Ovary (tissue), 7 donors: ENCODE measurements at regions not wholly inside any gene's neighbourhood (a gene's known extent, or its start where the extent isn't known, plus 50 kb on each side); places are given as distances from the start of the nearest gene placed in this dataset.

ENCODE experiments used
- DNase-seq, 5 donors: peaks; one replicate each; pipeline ENCODE4 v3.0.0-alpha.2; 2019 to 2020
- H3K27ac ChIP-seq, 2 donors: fragments of 200-600 bp; one replicate each; pipeline versions ENCODE4 v1.5.1 to v1.8.0; 2019 to 2022
- H3K27me3 ChIP-seq: fragments of 200-600 bp; one replicate; pipeline ENCODE4 v1.8.0; 2022
- H3K36me3 ChIP-seq: fragments of 200-600 bp; sonication (generic); one replicate; pipeline ENCODE4 v1.5.1; 2019
- H3K4me1 ChIP-seq: one replicate; pipeline ENCODE4 v1.8.1; 2013; ENCODE audit warnings: mild to moderate bottlenecking, moderate library complexity; ENCODE audit not compliant: insufficient read depth
- H3K4me3 ChIP-seq: fragments of 200-600 bp; sonication (generic); one replicate; pipeline ENCODE4 v1.5.1; 2017
- H3K9me3 ChIP-seq, 2 donors: fragments of 200-600 bp in 1 of 2; sonication (generic) in 1 of 2; one replicate each; pipeline versions ENCODE4 v1.5.1 to v1.8.1; 2013 to 2019; ENCODE audit warnings: mild to moderate bottlenecking in 1 of 2, moderate library complexity in 1 of 2
- EP300 ChIP-seq: sonication (generic); formaldehyde crosslinking; IDR thresholded peaks from one replicate; pipeline ENCODE4 v1.6.1; 2017; ENCODE audit warnings: antibody characterized with exemption
- POLR2A ChIP-seq: fragments of 450-650 bp; IDR thresholded peaks from one replicate; pipeline ENCODE4 v1.6.1; 2017; ENCODE audit warnings: antibody characterized with exemption, mild to moderate bottlenecking, moderate library complexity
- WGBS, 3 donors: extraction: QIAGEN DNeasy Blood & Tissue Kit in 1 of 3; methylation state at CpG; one replicate each; pipeline versions ENCODE4 v1.1.5 to v1.1.7; 2013 to 2017; 5-methylcytosine and 5-hydroxymethylcytosine counted together
- intact Hi-C, 4 donors: fragments of 100-400 bp; cut with DNase I; formaldehyde crosslinking; loops; one replicate each; pipeline versions ENCODE4 v1.11.0 to v1.15.1; 2022 to 2023
- TF ChIP-seq, protein P1 (sequence below), 3 donors: fragments of 450-650 bp in 2 of 3; fragments of 200-600 bp in 1 of 3; IDR thresholded peaks; one replicate each; pipeline versions ENCODE4 v1.5.1 to v1.8.0; 2016 to 2022; ENCODE audit warnings: antibody characterized with exemption in 3 of 3, mild to moderate bottlenecking in 1 of 3
- donor health status: DM: no; HTN: no; CAD: no; lungs with moderate emphysema.
- donor health status: DM: no; HTN: no; CAD: no.
- donor health status: Bipolar disorder and iron deficiency.
- donor health status: DM: no; HTN: no; CAD: no.
- donor health status: DM: yes; HTN: yes; CAD: no.

DNA sequence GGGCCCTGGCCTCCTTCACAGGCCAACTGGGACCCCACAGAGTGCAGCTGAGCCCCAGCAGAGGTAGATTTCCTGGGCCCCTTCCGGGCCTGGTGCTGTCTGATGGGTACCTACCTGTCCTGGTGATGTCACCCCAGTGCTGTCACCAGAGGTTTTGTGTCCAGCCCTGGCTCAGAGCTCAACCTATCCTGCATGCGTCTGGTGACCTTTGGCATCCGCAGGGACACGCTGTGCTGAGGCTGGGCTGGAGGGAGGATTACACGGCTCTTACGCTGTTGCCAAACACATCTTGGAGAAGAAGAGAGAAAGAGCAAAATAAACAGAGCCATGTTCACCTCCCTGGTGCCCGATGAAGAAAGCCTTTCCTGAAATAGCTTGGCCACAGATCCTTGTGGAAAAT lies 70.6 kb upstream of the MED9 start:
- H3K27me3 ChIP-seq, result no peaks in the 10 kb centered on the region
- DNase-seq, result no peak
- WGBS, 3 donors, result 62 to 68% (median 67%) methylated on average over 7 of the region's 7 CpGs
- no peaks in the 10 kb centered on the region for H3K36me3 ChIP-seq
- intact Hi-C loops, result no loop called here
- H3K4me3 ChIP-seq, result no peak overlapping the region
- H3K27ac ChIP-seq, result no peak overlapping the region
- no peaks in the 10 kb centered on the region for H3K4me1 ChIP-seq
- TF ChIP-seq EP300, result no peak
- TF ChIP-seq, protein P1, sequence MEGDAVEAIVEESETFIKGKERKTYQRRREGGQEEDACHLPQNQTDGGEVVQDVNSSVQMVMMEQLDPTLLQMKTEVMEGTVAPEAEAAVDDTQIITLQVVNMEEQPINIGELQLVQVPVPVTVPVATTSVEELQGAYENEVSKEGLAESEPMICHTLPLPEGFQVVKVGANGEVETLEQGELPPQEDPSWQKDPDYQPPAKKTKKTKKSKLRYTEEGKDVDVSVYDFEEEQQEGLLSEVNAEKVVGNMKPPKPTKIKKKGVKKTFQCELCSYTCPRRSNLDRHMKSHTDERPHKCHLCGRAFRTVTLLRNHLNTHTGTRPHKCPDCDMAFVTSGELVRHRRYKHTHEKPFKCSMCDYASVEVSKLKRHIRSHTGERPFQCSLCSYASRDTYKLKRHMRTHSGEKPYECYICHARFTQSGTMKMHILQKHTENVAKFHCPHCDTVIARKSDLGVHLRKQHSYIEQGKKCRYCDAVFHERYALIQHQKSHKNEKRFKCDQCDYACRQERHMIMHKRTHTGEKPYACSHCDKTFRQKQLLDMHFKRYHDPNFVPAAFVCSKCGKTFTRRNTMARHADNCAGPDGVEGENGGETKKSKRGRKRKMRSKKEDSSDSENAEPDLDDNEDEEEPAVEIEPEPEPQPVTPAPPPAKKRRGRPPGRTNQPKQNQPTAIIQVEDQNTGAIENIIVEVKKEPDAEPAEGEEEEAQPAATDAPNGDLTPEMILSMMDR (IDR thresholded peaks at IDR 0.05), result no peak
- no peak for TF ChIP-seq POLR2A
- H3K9me3 ChIP-seq, result no peaks in the 10 kb centered on the region

DNA sequence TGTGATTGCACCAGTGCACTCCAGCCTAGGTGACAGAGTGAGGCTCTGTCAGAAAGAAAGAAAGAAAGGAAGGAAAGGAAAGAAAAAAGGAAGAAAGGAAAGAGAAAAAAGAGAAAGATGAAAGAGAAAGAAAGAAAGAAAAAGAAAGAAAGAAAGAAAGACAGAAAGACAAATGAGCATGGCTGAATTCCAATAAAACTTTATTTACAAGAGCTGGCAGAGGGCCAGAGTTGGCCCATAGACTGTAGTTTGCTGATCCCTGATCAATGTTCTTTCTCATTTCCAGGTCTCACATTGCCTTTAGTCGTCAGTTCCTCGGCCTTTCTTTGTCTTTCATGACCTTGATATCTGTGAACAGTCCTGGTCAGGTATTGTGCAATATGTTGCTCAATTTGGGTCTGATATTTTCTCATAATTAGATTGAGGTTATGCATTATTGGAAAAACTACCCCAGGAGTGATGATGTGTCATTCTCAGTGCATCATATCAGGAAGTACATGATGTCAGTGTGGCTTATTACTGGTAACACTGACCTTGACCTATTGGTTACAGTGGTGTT lies 68.5 kb upstream of the MED9 start:
- no peak for DNase-seq
- Histone ChIP-seq H3K4me1 (no peaks in the 10 kb centered on the region), H3K9me3 (no peaks in the 10 kb centered on the region), H3K4me3 (no peak overlapping the region), H3K27ac (no peak overlapping the region), H3K36me3 (no peaks in the 10 kb centered on the region), H3K27me3 (no peaks in the 10 kb centered on the region)
- WGBS, 3 donors, result 67 to 70% (median 69%) methylated on average over 2 of the region's 2 CpGs
- intact Hi-C loops, result no loop called here
- TF ChIP-seq, protein P1 (IDR thresholded peaks at IDR 0.05), result no peak
- TF ChIP-seq POLR2A (no peak), EP300 (no peak)

DNA sequence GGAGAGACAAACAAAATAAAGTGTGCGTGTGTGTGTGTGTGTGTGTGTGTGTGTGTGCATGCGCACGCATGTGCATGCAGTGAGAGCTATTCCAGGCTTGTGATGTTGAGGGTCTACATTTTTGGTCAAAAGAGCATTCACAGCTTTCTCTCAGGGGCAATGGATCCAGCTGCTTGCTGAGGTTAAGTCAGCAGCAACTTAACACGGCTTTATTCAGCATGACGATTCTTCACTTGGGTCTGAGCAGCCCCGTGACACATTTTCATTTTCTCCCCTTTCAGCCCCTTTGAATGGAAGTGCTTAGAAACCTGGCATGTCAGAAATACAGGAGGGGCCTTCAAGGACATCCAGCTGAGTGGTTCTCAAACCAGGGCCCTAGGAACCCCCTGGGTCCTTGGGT lies 66.4 kb upstream of the MED9 start:
- WGBS, 3 donors, result 64 to 74% (median 70%) methylated on average over 6 of the region's 6 CpGs
- intact Hi-C loops, result no loop called here
- Histone ChIP-seq H3K27me3 (no peaks in the 10 kb centered on the region), H3K4me1 (peaks cover 2% of the 10 kb centered on the region), H3K36me3 (no peaks in the 10 kb centered on the region), H3K27ac (no peak overlapping the region), H3K4me3 (no peak overlapping the region), H3K9me3 (no peaks in the 10 kb centered on the region)
- TF ChIP-seq EP300 (no peak), POLR2A (no peak)
- TF ChIP-seq, protein P1 (IDR thresholded peaks at IDR 0.05), result no peak
- DNase-seq, result no peak

GRCh38 chr17:17411692-17412091 lies 65.1 kb upstream of the MED9 start:
- Histone ChIP-seq H3K4me1 (peaks cover 2% of the 10 kb centered on the region), H3K36me3 (no peaks in the 10 kb centered on the region), H3K9me3 (no peaks in the 10 kb centered on the region), H3K4me3 (no peak overlapping the region), H3K27me3 (no peaks in the 10 kb centered on the region), H3K27ac (no peak overlapping the region)
- no peak for DNase-seq
- TF ChIP-seq EP300 (no peak), POLR2A (no peak)
- TF ChIP-seq, protein P1 (IDR thresholded peaks at IDR 0.05), result no peak
- intact Hi-C loops, result no loop called here
